Endodermal cell (in vitro differentiated cells): ENCODE measurements at regions not wholly inside any gene's neighbourhood (a gene's known extent, or its start where the extent isn't known, plus 50 kb on each side); places are given as distances from the start of the nearest gene placed in this dataset.

Experiments
- DNase-seq: peaks from one replicate; pipeline ENCODE4 v3.0.0-alpha.2; 2017
- H3K27ac ChIP-seq: 2 replicates; pipeline ENCODE4 v1.5.1; 2013; ENCODE audit warnings: mild to moderate bottlenecking, low read depth, low read length, moderate library complexity
- H3K27me3 ChIP-seq: 2 replicates; pipeline ENCODE4 v1.6.1; 2013; ENCODE audit warnings: mild to moderate bottlenecking, low read length, moderate library complexity; ENCODE audit not compliant: insufficient read depth, control insufficient read depth, poor library complexity, severe bottlenecking
- H3K36me3 ChIP-seq: 2 replicates; pipeline ENCODE4 v1.7.0; 2013; ENCODE audit warnings: mild to moderate bottlenecking, low read length, moderate library complexity; ENCODE audit not compliant: control insufficient read depth, insufficient read depth
- H3K4me1 ChIP-seq: one replicate; pipeline ENCODE4 v1.7.0; 2013; ENCODE audit warnings: low read length; ENCODE audit not compliant: control insufficient read depth, insufficient read depth
- H3K4me3 ChIP-seq: 2 replicates; pipeline ENCODE4 v1.5.1; 2013; ENCODE audit warnings: mild to moderate bottlenecking, low read length, moderate library complexity
- H3K9ac ChIP-seq: 2 replicates; pipeline ENCODE4 v1.6.1; 2013; ENCODE audit warnings: mild to moderate bottlenecking, low read length, moderate library complexity; ENCODE audit not compliant: poor library complexity, severe bottlenecking; ENCODE audit errors: extremely low read depth
- H3K9me3 ChIP-seq: 2 replicates; pipeline ENCODE4 v1.6.1; 2013; ENCODE audit warnings: mild to moderate bottlenecking, low read length, moderate library complexity; ENCODE audit not compliant: control insufficient read depth
- H3K27ac Mint-ChIP-seq: 2 replicates; pipeline ENCODE4 v1.8.0; 2020; ENCODE audit warnings: mixed read lengths
- H3K27me3 Mint-ChIP-seq: 2 replicates; pipeline ENCODE4 v1.8.0; 2021; ENCODE audit warnings: mild to moderate bottlenecking, mixed read lengths; ENCODE audit not compliant: insufficient read depth
- H3K36me3 Mint-ChIP-seq: 2 replicates; pipeline ENCODE4 v1.8.0; 2020; ENCODE audit warnings: low read depth, mixed read lengths
- H3K4me1 Mint-ChIP-seq: 2 replicates; pipeline ENCODE4 v1.8.0; 2020; ENCODE audit warnings: mixed read lengths
- H3K4me3 Mint-ChIP-seq: 2 replicates; pipeline ENCODE4 v1.8.0; 2020; ENCODE audit warnings: mild to moderate bottlenecking, moderate library complexity, mixed read lengths
- H3K9me3 Mint-ChIP-seq: 2 replicates; pipeline ENCODE4 v1.8.0; 2020; ENCODE audit warnings: mild to moderate bottlenecking, mixed read lengths
- WGBS, 2 experiments: methylation state at CpG; one replicate each; pipeline versions ENCODE4 v1.1.5 to v1.1.7; 2013; ENCODE audit warnings: missing lambda C conversion rate in 2 of 2, mixed read lengths in 1 of 2; ENCODE audit not compliant: insufficient coverage in 1 of 2, insufficient read length in 1 of 2; 5-methylcytosine and 5-hydroxymethylcytosine counted together
- TF ChIP-seq, protein P1 (sequence below): fragments of 200-600 bp; sonication (generic); conservative IDR thresholded peaks from 2 replicates; pipeline ENCODE4 v1.5.0; 2021; ENCODE audit warnings: antibody characterized with exemption, mild to moderate bottlenecking

GRCh38 chr9:135245482-135246247 lies 158.2 kb downstream of the OLFM1 start:
- Histone ChIP-seq H3K36me3 (no peaks in the 10 kb centered on the region), H3K9ac (no peak overlapping the region), H3K27ac (no peak overlapping the region), H3K4me1 (no peaks in the 10 kb centered on the region), H3K27me3 (no peaks in the 10 kb centered on the region), H3K4me3 (no peak overlapping the region), H3K9me3 (no peaks in the 10 kb centered on the region)
- Mint-ChIP-seq H3K4me3 (no peak overlapping the region), H3K27me3 (no peaks in the 10 kb centered on the region), H3K27ac (no peak overlapping the region), H3K4me1 (no peaks in the 10 kb centered on the region), H3K36me3 (no peaks in the 10 kb centered on the region), H3K9me3 (no peaks in the 10 kb centered on the region)
- DNase-seq, result no peak
- 91 to 97% methylated on average over 14 to 22 of the region's 22 CpGs for WGBS, 2 experiments
- TF ChIP-seq, protein P1, sequence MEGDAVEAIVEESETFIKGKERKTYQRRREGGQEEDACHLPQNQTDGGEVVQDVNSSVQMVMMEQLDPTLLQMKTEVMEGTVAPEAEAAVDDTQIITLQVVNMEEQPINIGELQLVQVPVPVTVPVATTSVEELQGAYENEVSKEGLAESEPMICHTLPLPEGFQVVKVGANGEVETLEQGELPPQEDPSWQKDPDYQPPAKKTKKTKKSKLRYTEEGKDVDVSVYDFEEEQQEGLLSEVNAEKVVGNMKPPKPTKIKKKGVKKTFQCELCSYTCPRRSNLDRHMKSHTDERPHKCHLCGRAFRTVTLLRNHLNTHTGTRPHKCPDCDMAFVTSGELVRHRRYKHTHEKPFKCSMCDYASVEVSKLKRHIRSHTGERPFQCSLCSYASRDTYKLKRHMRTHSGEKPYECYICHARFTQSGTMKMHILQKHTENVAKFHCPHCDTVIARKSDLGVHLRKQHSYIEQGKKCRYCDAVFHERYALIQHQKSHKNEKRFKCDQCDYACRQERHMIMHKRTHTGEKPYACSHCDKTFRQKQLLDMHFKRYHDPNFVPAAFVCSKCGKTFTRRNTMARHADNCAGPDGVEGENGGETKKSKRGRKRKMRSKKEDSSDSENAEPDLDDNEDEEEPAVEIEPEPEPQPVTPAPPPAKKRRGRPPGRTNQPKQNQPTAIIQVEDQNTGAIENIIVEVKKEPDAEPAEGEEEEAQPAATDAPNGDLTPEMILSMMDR, result no peak

DNA sequence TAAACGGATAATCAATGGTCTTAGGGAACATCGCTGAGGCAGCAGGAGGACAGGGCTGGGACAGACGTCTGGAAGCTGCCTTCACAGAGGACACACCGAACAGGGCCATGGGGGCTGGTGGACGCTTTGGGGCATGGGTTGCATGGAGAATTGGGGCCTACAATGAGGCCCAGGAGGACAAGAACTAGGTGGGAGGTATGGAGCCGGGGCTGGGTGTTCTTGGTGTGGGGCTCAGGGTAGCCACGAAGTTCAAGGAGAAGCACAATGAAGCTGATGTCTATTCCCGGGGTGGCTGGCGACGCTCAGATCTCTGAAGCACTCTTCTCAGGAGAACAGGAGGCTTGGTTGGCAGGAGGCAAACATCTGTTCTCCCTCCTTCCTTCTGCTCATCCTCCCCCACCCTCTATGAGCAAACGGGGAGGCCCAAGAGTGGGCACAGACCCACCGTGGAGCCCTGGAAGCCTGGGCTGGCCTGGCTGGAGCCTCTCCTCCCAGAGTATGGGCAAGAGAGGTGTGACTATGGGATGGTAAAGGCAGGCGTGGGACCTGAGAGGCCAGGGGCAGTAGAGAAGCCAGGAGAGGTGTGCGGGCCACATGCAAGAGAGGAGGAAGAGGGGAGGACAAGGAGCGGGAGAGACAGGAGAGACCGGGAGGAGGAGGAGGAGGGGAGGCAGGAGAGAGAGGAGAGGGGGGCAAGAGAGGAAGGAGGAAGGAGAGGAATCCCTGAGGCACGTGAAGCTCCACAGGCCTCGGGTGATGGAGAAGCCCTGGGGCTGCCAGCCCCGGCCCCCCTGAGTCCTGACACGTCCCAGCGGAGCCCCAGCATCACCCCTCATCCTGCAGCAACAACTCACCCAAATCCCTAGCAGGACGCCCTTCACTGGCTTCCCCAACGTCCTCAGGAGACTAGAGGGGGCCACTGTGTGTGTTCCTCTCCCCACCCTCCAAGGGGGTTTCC lies 159.1 kb downstream of the OLFM1 start:
- Histone ChIP-seq H3K9me3 (no peaks in the 10 kb centered on the region), H3K27me3 (no peaks in the 10 kb centered on the region), H3K9ac (no peak overlapping the region), H3K36me3 (no peaks in the 10 kb centered on the region), H3K4me3 (no peak overlapping the region), H3K27ac (no peak overlapping the region), H3K4me1 (no peaks in the 10 kb centered on the region)
- no peaks in the 10 kb centered on the region for H3K27me3 Mint-ChIP-seq
- H3K27ac Mint-ChIP-seq, result no peak overlapping the region
- H3K4me1 Mint-ChIP-seq, result no peaks in the 10 kb centered on the region
- 89 to 92% methylated on average over 7 to 23 of the region's 23 CpGs for WGBS, 2 experiments
- no peaks in the 10 kb centered on the region for H3K9me3 Mint-ChIP-seq
- DNase-seq, result no peak
- H3K4me3 Mint-ChIP-seq, result no peak overlapping the region
- TF ChIP-seq, protein P1, result no peak
- H3K36me3 Mint-ChIP-seq, result no peaks in the 10 kb centered on the region

GRCh38 chr9:135247227-135247930 lies 159.9 kb downstream of the OLFM1 start:
- H3K4me3 Mint-ChIP-seq, result no peak overlapping the region
- no peaks in the 10 kb centered on the region for H3K36me3 Mint-ChIP-seq
- TF ChIP-seq, protein P1, result no peak
- H3K27ac Mint-ChIP-seq, result no peak overlapping the region
- Histone ChIP-seq H3K36me3 (no peaks in the 10 kb centered on the region), H3K9ac (no peak overlapping the region), H3K4me3 (no peak overlapping the region), H3K27ac (no peak overlapping the region), H3K27me3 (no peaks in the 10 kb centered on the region), H3K4me1 (no peaks in the 10 kb centered on the region), H3K9me3 (no peaks in the 10 kb centered on the region)
- no peaks in the 10 kb centered on the region for H3K9me3 Mint-ChIP-seq
- no peaks in the 10 kb centered on the region for H3K4me1 Mint-ChIP-seq
- 89 to 94% methylated on average over 24 to 27 of the region's 27 CpGs for WGBS, 2 experiments
- no peak for DNase-seq
- H3K27me3 Mint-ChIP-seq, result no peaks in the 10 kb centered on the region
